ENCODE measurements at regions not wholly inside any gene's neighbourhood (a gene's known extent, or its start where the extent isn't known, plus 50 kb on each side); places are given as distances from the start of the nearest gene placed in this dataset.

GRCh38 chr1:87170157-87170556 is 158.5 kb upstream of the LMO4 start:
- Histone ChIP-seq H3K27me3 (ENCODE audit: control insufficient read depth in 2 of 2, insufficient read depth in 2 of 2, low read length in 2 of 2) (no peaks in the 10 kb centered on the region), H3K4me3 (replicated peaks in 1 of 3; ENCODE audit: low read depth in 2 of 3, low read length in 3 of 3) (no peak overlapping the region), H4K20me1 (ENCODE audit: insufficient read depth, low read length) (no peaks in the 10 kb centered on the region), H2AFZ (ENCODE audit: insufficient read depth, low read depth, low read length, poor library complexity, severe bottlenecking) (no peak overlapping the region), H3K27ac (ENCODE audit: low read depth in 1 of 2, low read length in 2 of 2) (no peak overlapping the region), H3K9ac (ENCODE audit: insufficient read depth, low read length, poor library complexity, severe bottlenecking) (no peak overlapping the region), H3K9me3 (replicated peaks in 1 of 2; ENCODE audit: control insufficient read depth in 1 of 2, insufficient read depth in 1 of 2, low read length in 2 of 2) (no peaks in the 10 kb centered on the region), H3K36me3 (replicated peaks in 1 of 2; ENCODE audit: control insufficient read depth in 1 of 2, insufficient read depth in 2 of 2, low read length in 2 of 2) (no peaks in the 10 kb centered on the region), H3K4me1 (ENCODE audit: control insufficient read depth in 1 of 2, insufficient read depth in 2 of 2, low read length in 2 of 2) (no peaks in the 10 kb centered on the region), H3K4me2 (replicated peaks; ENCODE audit: extremely low read depth, low read length, poor library complexity, severe bottlenecking) (no peak overlapping the region), H3K79me2 (ENCODE audit: insufficient read depth, low read length) (no peaks in the 10 kb centered on the region)
- DNase-seq, result no peak
- H3K27me3 Mint-ChIP-seq (ENCODE audit: low read depth in 3 of 3), result peaks cover 3 to 4% (median 3%) of the 10 kb centered on the region in 3 donors
- WGBS (ENCODE audit: insufficient coverage), result 100% methylated on average over 1 of the region's 7 CpGs
- TF ChIP-seq, protein P1, sequence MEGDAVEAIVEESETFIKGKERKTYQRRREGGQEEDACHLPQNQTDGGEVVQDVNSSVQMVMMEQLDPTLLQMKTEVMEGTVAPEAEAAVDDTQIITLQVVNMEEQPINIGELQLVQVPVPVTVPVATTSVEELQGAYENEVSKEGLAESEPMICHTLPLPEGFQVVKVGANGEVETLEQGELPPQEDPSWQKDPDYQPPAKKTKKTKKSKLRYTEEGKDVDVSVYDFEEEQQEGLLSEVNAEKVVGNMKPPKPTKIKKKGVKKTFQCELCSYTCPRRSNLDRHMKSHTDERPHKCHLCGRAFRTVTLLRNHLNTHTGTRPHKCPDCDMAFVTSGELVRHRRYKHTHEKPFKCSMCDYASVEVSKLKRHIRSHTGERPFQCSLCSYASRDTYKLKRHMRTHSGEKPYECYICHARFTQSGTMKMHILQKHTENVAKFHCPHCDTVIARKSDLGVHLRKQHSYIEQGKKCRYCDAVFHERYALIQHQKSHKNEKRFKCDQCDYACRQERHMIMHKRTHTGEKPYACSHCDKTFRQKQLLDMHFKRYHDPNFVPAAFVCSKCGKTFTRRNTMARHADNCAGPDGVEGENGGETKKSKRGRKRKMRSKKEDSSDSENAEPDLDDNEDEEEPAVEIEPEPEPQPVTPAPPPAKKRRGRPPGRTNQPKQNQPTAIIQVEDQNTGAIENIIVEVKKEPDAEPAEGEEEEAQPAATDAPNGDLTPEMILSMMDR (IDR thresholded peaks at IDR 0.05), result no peak
- H3K27ac Mint-ChIP-seq, result no peak overlapping the region
- peaks cover 0 to 2% (median 0%) of the 10 kb centered on the region in 7 donors for H3K9me3 Mint-ChIP-seq
- H3K36me3 Mint-ChIP-seq, result no peaks in the 10 kb centered on the region
- H3K4me3 Mint-ChIP-seq, result no peak overlapping the region
- peaks cover 5% of the 10 kb centered on the region for H3K4me1 Mint-ChIP-seq
- intact Hi-C loops (cut with micrococcal nuclease), result no loop called here

- Histone ChIP-seq H3K4me2 (replicated peaks; ENCODE audit: extremely low read depth, low read length, poor library complexity, severe bottlenecking) (no peak overlapping the region), H4K20me1 (ENCODE audit: insufficient read depth, low read length) (no peaks in the 10 kb centered on the region), H3K36me3 (replicated peaks in 1 of 2; ENCODE audit: control insufficient read depth in 1 of 2, insufficient read depth in 2 of 2, low read length in 2 of 2) (no peaks in the 10 kb centered on the region), H2AFZ (ENCODE audit: insufficient read depth, low read depth, low read length, poor library complexity, severe bottlenecking) (no peak overlapping the region), H3K27ac (ENCODE audit: low read depth in 1 of 2, low read length in 2 of 2) (no peak overlapping the region), H3K4me1 (ENCODE audit: control insufficient read depth in 1 of 2, insufficient read depth in 2 of 2, low read length in 2 of 2) (peaks cover 3% of the 10 kb centered on the region in 2 donors), H3K79me2 (ENCODE audit: insufficient read depth, low read length) (no peaks in the 10 kb centered on the region), H3K9me3 (replicated peaks in 1 of 2; ENCODE audit: control insufficient read depth in 1 of 2, insufficient read depth in 1 of 2, low read length in 2 of 2) (no peaks in the 10 kb centered on the region), H3K9ac (ENCODE audit: insufficient read depth, low read length, poor library complexity, severe bottlenecking) (no peak overlapping the region), H3K4me3 (replicated peaks in 1 of 3; ENCODE audit: low read depth in 2 of 3, low read length in 3 of 3) (no peak overlapping the region), H3K27me3 (ENCODE audit: control insufficient read depth in 2 of 2, insufficient read depth in 2 of 2, low read length in 2 of 2) (no peaks in the 10 kb centered on the region)
- Mint-ChIP-seq H3K9me3 (peaks cover 0 to 4% (median 2%) of the 10 kb centered on the region in 7 donors), H3K4me3 (no peak overlapping the region), H3K36me3 (no peaks in the 10 kb centered on the region), H3K4me1 (peaks cover 9% of the 10 kb centered on the region), H3K27me3 (ENCODE audit: low read depth in 3 of 3) (peaks cover under 1 to 4% (median 3%) of the 10 kb centered on the region in 3 donors), H3K27ac (no peak overlapping the region)
- no CpG with 5 or more reads among the region's 4 CpGs for WGBS (ENCODE audit: insufficient coverage)
- no peak for DNase-seq
- intact Hi-C loops (cut with micrococcal nuclease), result no loop called here
- TF ChIP-seq, protein P1 (IDR thresholded peaks at IDR 0.05), result no peak
Observed at GRCh38 chr1:87170931-87171598, 157.6 kb upstream of the LMO4 start.

Data from CD14-positive monocyte (primary cell).